H1 (cell line): ENCODE measurements at regions not wholly inside any gene's neighbourhood (a gene's known extent, or its start where the extent isn't known, plus 50 kb on each side); places are given as distances from the start of the nearest gene placed in this dataset.

Source experiments
- RBBP5 ChIP-seq: IDR thresholded peaks from 2 replicates; pipeline ENCODE4 v1.7.1; 2012; ENCODE audit warnings: low read depth, mild to moderate bottlenecking, inconsistent platforms, low read length, moderate library complexity, borderline replicate concordance
- TF ChIP-seq, protein P1 (sequence below): fragments of 300-600 bp; sonication (generic); IDR thresholded peaks from 2 replicates; pipeline ENCODE4 v1.7.1; 2012; ENCODE audit warnings: low read length, moderate library complexity, mild to moderate bottlenecking, inconsistent platforms; ENCODE audit not compliant: insufficient replicate concordance

DNA sequence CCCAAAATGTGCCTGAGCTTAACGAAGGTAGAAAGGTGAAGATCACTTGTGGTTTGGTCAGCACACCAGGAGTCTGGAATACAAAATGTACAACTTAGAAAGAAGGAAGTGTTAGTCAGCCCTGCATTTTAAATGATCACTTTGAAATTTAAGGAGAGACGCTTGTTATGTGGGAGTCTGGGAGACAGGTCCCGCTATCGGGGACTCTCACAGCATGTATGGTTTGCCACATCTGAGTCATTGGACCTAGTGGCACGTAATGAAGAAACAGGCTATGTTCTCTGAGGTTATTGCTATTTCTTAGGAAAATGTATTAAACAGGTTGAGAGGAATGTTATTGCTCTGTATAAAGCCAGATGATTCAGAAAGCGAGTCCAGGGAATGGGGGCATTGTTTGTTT is 2362.5 kb upstream of the WWC1 start (continued):
- TF ChIP-seq, protein P1, sequence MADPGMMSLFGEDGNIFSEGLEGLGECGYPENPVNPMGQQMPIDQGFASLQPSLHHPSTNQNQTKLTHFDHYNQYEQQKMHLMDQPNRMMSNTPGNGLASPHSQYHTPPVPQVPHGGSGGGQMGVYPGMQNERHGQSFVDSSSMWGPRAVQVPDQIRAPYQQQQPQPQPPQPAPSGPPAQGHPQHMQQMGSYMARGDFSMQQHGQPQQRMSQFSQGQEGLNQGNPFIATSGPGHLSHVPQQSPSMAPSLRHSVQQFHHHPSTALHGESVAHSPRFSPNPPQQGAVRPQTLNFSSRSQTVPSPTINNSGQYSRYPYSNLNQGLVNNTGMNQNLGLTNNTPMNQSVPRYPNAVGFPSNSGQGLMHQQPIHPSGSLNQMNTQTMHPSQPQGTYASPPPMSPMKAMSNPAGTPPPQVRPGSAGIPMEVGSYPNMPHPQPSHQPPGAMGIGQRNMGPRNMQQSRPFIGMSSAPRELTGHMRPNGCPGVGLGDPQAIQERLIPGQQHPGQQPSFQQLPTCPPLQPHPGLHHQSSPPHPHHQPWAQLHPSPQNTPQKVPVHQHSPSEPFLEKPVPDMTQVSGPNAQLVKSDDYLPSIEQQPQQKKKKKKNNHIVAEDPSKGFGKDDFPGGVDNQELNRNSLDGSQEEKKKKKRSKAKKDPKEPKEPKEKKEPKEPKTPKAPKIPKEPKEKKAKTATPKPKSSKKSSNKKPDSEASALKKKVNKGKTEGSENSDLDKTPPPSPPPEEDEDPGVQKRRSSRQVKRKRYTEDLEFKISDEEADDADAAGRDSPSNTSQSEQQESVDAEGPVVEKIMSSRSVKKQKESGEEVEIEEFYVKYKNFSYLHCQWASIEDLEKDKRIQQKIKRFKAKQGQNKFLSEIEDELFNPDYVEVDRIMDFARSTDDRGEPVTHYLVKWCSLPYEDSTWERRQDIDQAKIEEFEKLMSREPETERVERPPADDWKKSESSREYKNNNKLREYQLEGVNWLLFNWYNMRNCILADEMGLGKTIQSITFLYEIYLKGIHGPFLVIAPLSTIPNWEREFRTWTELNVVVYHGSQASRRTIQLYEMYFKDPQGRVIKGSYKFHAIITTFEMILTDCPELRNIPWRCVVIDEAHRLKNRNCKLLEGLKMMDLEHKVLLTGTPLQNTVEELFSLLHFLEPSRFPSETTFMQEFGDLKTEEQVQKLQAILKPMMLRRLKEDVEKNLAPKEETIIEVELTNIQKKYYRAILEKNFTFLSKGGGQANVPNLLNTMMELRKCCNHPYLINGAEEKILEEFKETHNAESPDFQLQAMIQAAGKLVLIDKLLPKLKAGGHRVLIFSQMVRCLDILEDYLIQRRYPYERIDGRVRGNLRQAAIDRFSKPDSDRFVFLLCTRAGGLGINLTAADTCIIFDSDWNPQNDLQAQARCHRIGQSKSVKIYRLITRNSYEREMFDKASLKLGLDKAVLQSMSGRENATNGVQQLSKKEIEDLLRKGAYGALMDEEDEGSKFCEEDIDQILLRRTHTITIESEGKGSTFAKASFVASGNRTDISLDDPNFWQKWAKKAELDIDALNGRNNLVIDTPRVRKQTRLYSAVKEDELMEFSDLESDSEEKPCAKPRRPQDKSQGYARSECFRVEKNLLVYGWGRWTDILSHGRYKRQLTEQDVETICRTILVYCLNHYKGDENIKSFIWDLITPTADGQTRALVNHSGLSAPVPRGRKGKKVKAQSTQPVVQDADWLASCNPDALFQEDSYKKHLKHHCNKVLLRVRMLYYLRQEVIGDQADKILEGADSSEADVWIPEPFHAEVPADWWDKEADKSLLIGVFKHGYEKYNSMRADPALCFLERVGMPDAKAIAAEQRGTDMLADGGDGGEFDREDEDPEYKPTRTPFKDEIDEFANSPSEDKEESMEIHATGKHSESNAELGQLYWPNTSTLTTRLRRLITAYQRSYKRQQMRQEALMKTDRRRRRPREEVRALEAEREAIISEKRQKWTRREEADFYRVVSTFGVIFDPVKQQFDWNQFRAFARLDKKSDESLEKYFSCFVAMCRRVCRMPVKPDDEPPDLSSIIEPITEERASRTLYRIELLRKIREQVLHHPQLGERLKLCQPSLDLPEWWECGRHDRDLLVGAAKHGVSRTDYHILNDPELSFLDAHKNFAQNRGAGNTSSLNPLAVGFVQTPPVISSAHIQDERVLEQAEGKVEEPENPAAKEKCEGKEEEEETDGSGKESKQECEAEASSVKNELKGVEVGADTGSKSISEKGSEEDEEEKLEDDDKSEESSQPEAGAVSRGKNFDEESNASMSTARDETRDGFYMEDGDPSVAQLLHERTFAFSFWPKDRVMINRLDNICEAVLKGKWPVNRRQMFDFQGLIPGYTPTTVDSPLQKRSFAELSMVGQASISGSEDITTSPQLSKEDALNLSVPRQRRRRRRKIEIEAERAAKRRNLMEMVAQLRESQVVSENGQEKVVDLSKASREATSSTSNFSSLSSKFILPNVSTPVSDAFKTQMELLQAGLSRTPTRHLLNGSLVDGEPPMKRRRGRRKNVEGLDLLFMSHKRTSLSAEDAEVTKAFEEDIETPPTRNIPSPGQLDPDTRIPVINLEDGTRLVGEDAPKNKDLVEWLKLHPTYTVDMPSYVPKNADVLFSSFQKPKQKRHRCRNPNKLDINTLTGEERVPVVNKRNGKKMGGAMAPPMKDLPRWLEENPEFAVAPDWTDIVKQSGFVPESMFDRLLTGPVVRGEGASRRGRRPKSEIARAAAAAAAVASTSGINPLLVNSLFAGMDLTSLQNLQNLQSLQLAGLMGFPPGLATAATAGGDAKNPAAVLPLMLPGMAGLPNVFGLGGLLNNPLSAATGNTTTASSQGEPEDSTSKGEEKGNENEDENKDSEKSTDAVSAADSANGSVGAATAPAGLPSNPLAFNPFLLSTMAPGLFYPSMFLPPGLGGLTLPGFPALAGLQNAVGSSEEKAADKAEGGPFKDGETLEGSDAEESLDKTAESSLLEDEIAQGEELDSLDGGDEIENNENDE, result no peak
- no peak for TF ChIP-seq RBBP5
